ENCODE measurements at regions not wholly inside any gene's neighbourhood (a gene's known extent, or its start where the extent isn't known, plus 50 kb on each side); places are given as distances from the start of the nearest gene placed in this dataset.
"Not testable (repeated sequence)": the region's sequence is repeated elsewhere in the genome, so short reads cannot be mapped to it uniquely, and the experiment has no call there.

- Histone ChIP-seq H3K36me3 (ENCODE audit: control insufficient read depth, insufficient read depth, low read length) (no peaks in the 10 kb centered on the region), H3K4me1 (ENCODE audit: control insufficient read depth, insufficient read depth, low read length) (peaks cover 9% of the 10 kb centered on the region), H3K27ac (ENCODE audit: low read depth, low read length) (no peak overlapping the region), H3K27me3 (ENCODE audit: control insufficient read depth, insufficient read depth, low read length) (no peaks in the 10 kb centered on the region), H3K4me3 (ENCODE audit: low read depth, low read length) (no peak overlapping the region), H3K9me3 (ENCODE audit: control insufficient read depth, insufficient read depth, low read length) (no peaks in the 10 kb centered on the region)
- DNase-seq (ENCODE audit: low read depth in 4 of 6, low spot score in 6 of 6) = peak in 1 of 6 donors; percentile 35
- WGBS (ENCODE audit: insufficient coverage) = 30% methylated on average over 2 of the region's 17 CpGs
These were observed 174.6 kb upstream of the KLF6 start for GRCh38 chr10:3959370-3960325.

- Histone ChIP-seq H3K27ac (ENCODE audit: low read depth, low read length) (no peak overlapping the region), H3K27me3 (ENCODE audit: control insufficient read depth, insufficient read depth, low read length) (no peaks in the 10 kb centered on the region), H3K36me3 (ENCODE audit: control insufficient read depth, insufficient read depth, low read length) (no peaks in the 10 kb centered on the region), H3K9me3 (ENCODE audit: control insufficient read depth, insufficient read depth, low read length) (no peaks in the 10 kb centered on the region), H3K4me3 (ENCODE audit: low read depth, low read length) (no peak overlapping the region), H3K4me1 (ENCODE audit: control insufficient read depth, insufficient read depth, low read length) (peaks cover 9% of the 10 kb centered on the region)
- no CpG with 5 or more reads among the region's 4 CpGs for WGBS (ENCODE audit: insufficient coverage)
- DNase-seq (ENCODE audit: low read depth in 4 of 6, low spot score in 6 of 6) = no peak
These were observed 173.5 kb upstream of the KLF6 start for GRCh38 chr10:3958472-3958996.

GRCh38 chr10:3955955-3956617 is 171.1 kb upstream of the KLF6 start:
- 62% methylated on average over 7 of the region's 13 CpGs for WGBS (ENCODE audit: insufficient coverage)
- H3K9me3 ChIP-seq (ENCODE audit: control insufficient read depth, insufficient read depth, low read length) = no peaks in the 10 kb centered on the region
- peaks cover 9% of the 10 kb centered on the region for H3K4me1 ChIP-seq (ENCODE audit: control insufficient read depth, insufficient read depth, low read length)
- peak in 1 of 6 donors; percentile 18 for DNase-seq (ENCODE audit: low read depth in 4 of 6, low spot score in 6 of 6)
- H3K27ac ChIP-seq (ENCODE audit: low read depth, low read length) = peak overlapping the region; percentile 63
- no peaks in the 10 kb centered on the region for H3K27me3 ChIP-seq (ENCODE audit: control insufficient read depth, insufficient read depth, low read length)
- no peak overlapping the region for H3K4me3 ChIP-seq (ENCODE audit: low read depth, low read length)
- no peaks in the 10 kb centered on the region for H3K36me3 ChIP-seq (ENCODE audit: control insufficient read depth, insufficient read depth, low read length)

GRCh38 chr10:3955493-3955892 is 170.5 kb upstream of the KLF6 start:
- Histone ChIP-seq H3K27me3 (ENCODE audit: control insufficient read depth, insufficient read depth, low read length) (no peaks in the 10 kb centered on the region), H3K4me3 (ENCODE audit: low read depth, low read length) (no peak overlapping the region), H3K36me3 (ENCODE audit: control insufficient read depth, insufficient read depth, low read length) (no peaks in the 10 kb centered on the region), H3K27ac (ENCODE audit: low read depth, low read length) (peak overlapping the region; percentile 63), H3K4me1 (ENCODE audit: control insufficient read depth, insufficient read depth, low read length) (peaks cover 9% of the 10 kb centered on the region), H3K9me3 (ENCODE audit: control insufficient read depth, insufficient read depth, low read length) (no peaks in the 10 kb centered on the region)
- DNase-seq (ENCODE audit: low read depth in 4 of 6, low spot score in 6 of 6) = peak in 1 of 6 donors; percentile 50
- WGBS (ENCODE audit: insufficient coverage) = 43% methylated on average over 10 of the region's 13 CpGs

- WGBS (ENCODE audit: insufficient coverage) = 33% methylated on average over 1 of the region's 4 CpGs
- DNase-seq (ENCODE audit: low read depth in 4 of 6, low spot score in 6 of 6) = peak in 2 of 6 donors; percentile 18
These were observed 169.6 kb upstream of the KLF6 start for GRCh38 chr10:3954615-3955014.

GRCh38 chr10:3954007-3954406 is 169.0 kb upstream of the KLF6 start:
- no CpG with 5 or more reads among the region's 1 CpG for WGBS (ENCODE audit: insufficient coverage)
- not testable (repeated sequence) for H3K27ac ChIP-seq (ENCODE audit: low read depth, low read length); H3K4me1 ChIP-seq (ENCODE audit: control insufficient read depth, insufficient read depth, low read length); DNase-seq (ENCODE audit: low read depth in 4 of 6, low spot score in 6 of 6); H3K36me3 ChIP-seq (ENCODE audit: control insufficient read depth, insufficient read depth, low read length); H3K4me3 ChIP-seq (ENCODE audit: low read depth, low read length); H3K27me3 ChIP-seq (ENCODE audit: control insufficient read depth, insufficient read depth, low read length); H3K9me3 ChIP-seq (ENCODE audit: control insufficient read depth, insufficient read depth, low read length)

More at GRCh38 chr10:3954615-3955014, 169.6 kb upstream of the KLF6 start:
- H3K36me3 ChIP-seq (ENCODE audit: control insufficient read depth, insufficient read depth, low read length) = no peaks in the 10 kb centered on the region
- no peaks in the 10 kb centered on the region for H3K9me3 ChIP-seq (ENCODE audit: control insufficient read depth, insufficient read depth, low read length)
- H3K4me1 ChIP-seq (ENCODE audit: control insufficient read depth, insufficient read depth, low read length) = peaks cover 6% of the 10 kb centered on the region
- H3K27me3 ChIP-seq (ENCODE audit: control insufficient read depth, insufficient read depth, low read length) = no peaks in the 10 kb centered on the region
- H3K4me3 ChIP-seq (ENCODE audit: low read depth, low read length) = no peak overlapping the region
- H3K27ac ChIP-seq (ENCODE audit: low read depth, low read length) = no peak overlapping the region

GRCh38 chr10:3951993-3952392 is 167.0 kb upstream of the KLF6 start:
- DNase-seq (ENCODE audit: low read depth in 4 of 6, low spot score in 6 of 6) = no peak
- no peak overlapping the region for H3K27ac ChIP-seq (ENCODE audit: low read depth, low read length)
- 74% methylated on average over 10 of the region's 12 CpGs for WGBS (ENCODE audit: insufficient coverage)
- no peaks in the 10 kb centered on the region for H3K36me3 ChIP-seq (ENCODE audit: control insufficient read depth, insufficient read depth, low read length)
- H3K4me3 ChIP-seq (ENCODE audit: low read depth, low read length) = no peak overlapping the region
- H3K4me1 ChIP-seq (ENCODE audit: control insufficient read depth, insufficient read depth, low read length) = peaks cover 5% of the 10 kb centered on the region
- H3K27me3 ChIP-seq (ENCODE audit: control insufficient read depth, insufficient read depth, low read length) = no peaks in the 10 kb centered on the region
- no peaks in the 10 kb centered on the region for H3K9me3 ChIP-seq (ENCODE audit: control insufficient read depth, insufficient read depth, low read length)

GRCh38 chr10:3950676-3951275 is 165.8 kb upstream of the KLF6 start:
- WGBS (ENCODE audit: insufficient coverage) = 100% methylated on average over 1 of the region's 12 CpGs
- H3K36me3 ChIP-seq (ENCODE audit: control insufficient read depth, insufficient read depth, low read length) = no peaks in the 10 kb centered on the region
- DNase-seq (ENCODE audit: low read depth in 4 of 6, low spot score in 6 of 6) = no peak

GRCh38 chr10:3949711-3950110 is 164.7 kb upstream of the KLF6 start:
- H3K4me1 ChIP-seq (ENCODE audit: control insufficient read depth, insufficient read depth, low read length) = no peaks in the 10 kb centered on the region
- no peak overlapping the region for H3K27ac ChIP-seq (ENCODE audit: low read depth, low read length)
- no peaks in the 10 kb centered on the region for H3K9me3 ChIP-seq (ENCODE audit: control insufficient read depth, insufficient read depth, low read length)
- WGBS (ENCODE audit: insufficient coverage) = 51% methylated on average over 4 of the region's 10 CpGs
- H3K4me3 ChIP-seq (ENCODE audit: low read depth, low read length) = no peak overlapping the region
- peak in 1 of 6 donors; percentile 58 for DNase-seq (ENCODE audit: low read depth in 4 of 6, low spot score in 6 of 6)
- no peaks in the 10 kb centered on the region for H3K36me3 ChIP-seq (ENCODE audit: control insufficient read depth, insufficient read depth, low read length)
- H3K27me3 ChIP-seq (ENCODE audit: control insufficient read depth, insufficient read depth, low read length) = no peaks in the 10 kb centered on the region

More at GRCh38 chr10:3950676-3951275, 165.8 kb upstream of the KLF6 start:
- Histone ChIP-seq H3K9me3 (ENCODE audit: control insufficient read depth, insufficient read depth, low read length) (no peaks in the 10 kb centered on the region), H3K4me1 (ENCODE audit: control insufficient read depth, insufficient read depth, low read length) (peaks cover under 1% of the 10 kb centered on the region), H3K27ac (ENCODE audit: low read depth, low read length) (no peak overlapping the region), H3K27me3 (ENCODE audit: control insufficient read depth, insufficient read depth, low read length) (no peaks in the 10 kb centered on the region), H3K4me3 (ENCODE audit: low read depth, low read length) (no peak overlapping the region)
